ENCODE measurements at regions not wholly inside any gene's neighbourhood (a gene's known extent, or its start where the extent isn't known, plus 50 kb on each side); places are given as distances from the start of the nearest gene placed in this dataset.

GRCh38 chr3:24598695-24599470 is 104.2 kb upstream of the THRB start:
- POLR2A ChIA-PET (ENCODE audit: partially characterized antibody): no interaction called here
- CTCF ChIA-PET (ENCODE audit: partially characterized antibody): no interaction called here
- H3K4me3 ChIP-seq (ENCODE audit: low read length in 2 of 2): no peak overlapping the region

GRCh38 chr3:24601066-24601939 is 106.7 kb upstream of the THRB start:
- H3K4me1 Mint-ChIP-seq: no peaks in the 10 kb centered on the region
- Histone ChIP-seq H3K27ac (ENCODE audit: low read depth, low read length) (no peak overlapping the region), H3K4me3 (ENCODE audit: low read length in 2 of 2) (no peak overlapping the region), H3K9me3 (ENCODE audit: control insufficient read depth in 1 of 2, low read length in 2 of 2) (no peaks in the 10 kb centered on the region), H3K36me3 (ENCODE audit: insufficient read depth, low read length) (no peaks in the 10 kb centered on the region), H3K27me3 (ENCODE audit: insufficient read depth, low read length) (no peaks in the 10 kb centered on the region), H3K4me1 (ENCODE audit: insufficient read depth, low read length) (no peaks in the 10 kb centered on the region)
- H3K27me3 Mint-ChIP-seq: no peaks in the 10 kb centered on the region
- H3K4me3 Mint-ChIP-seq: no peak overlapping the region
- no peak overlapping the region for H3K27ac Mint-ChIP-seq
- intact Hi-C loops (cut with micrococcal nuclease): no loop called here
- H3K9me3 Mint-ChIP-seq: peaks cover 0 to 9% (median under 1%) of the 10 kb centered on the region in 8 donors
- no peaks in the 10 kb centered on the region for H3K36me3 Mint-ChIP-seq
- POLR2A ChIA-PET (ENCODE audit: partially characterized antibody): no interaction called here
- CTCF ChIA-PET (ENCODE audit: partially characterized antibody): no interaction called here
- DNase-seq: no peak

More at GRCh38 chr3:24598695-24599470, 104.2 kb upstream of the THRB start:
- Histone ChIP-seq H3K27ac (ENCODE audit: low read depth, low read length) (no peak overlapping the region), H3K9me3 (ENCODE audit: control insufficient read depth in 1 of 2, low read length in 2 of 2) (no peaks in the 10 kb centered on the region), H3K27me3 (ENCODE audit: insufficient read depth, low read length) (no peaks in the 10 kb centered on the region), H3K4me1 (ENCODE audit: insufficient read depth, low read length) (no peaks in the 10 kb centered on the region), H3K36me3 (ENCODE audit: insufficient read depth, low read length) (no peaks in the 10 kb centered on the region)
- peaks cover 0 to 9% (median 2%) of the 10 kb centered on the region in 8 donors for H3K9me3 Mint-ChIP-seq
- intact Hi-C loops (cut with micrococcal nuclease): no loop called here
- H3K36me3 Mint-ChIP-seq: no peaks in the 10 kb centered on the region
- H3K4me1 Mint-ChIP-seq: no peaks in the 10 kb centered on the region
- no peaks in the 10 kb centered on the region for H3K27me3 Mint-ChIP-seq
- DNase-seq: no peak
- H3K4me3 Mint-ChIP-seq: no peak overlapping the region
- H3K27ac Mint-ChIP-seq: no peak overlapping the region

- POLR2A ChIA-PET (ENCODE audit: partially characterized antibody): no interaction called here
- no peak overlapping the region for H3K4me3 ChIP-seq (ENCODE audit: low read length in 2 of 2)
- Mint-ChIP-seq H3K27me3 (no peaks in the 10 kb centered on the region), H3K4me1 (no peaks in the 10 kb centered on the region), H3K27ac (no peak overlapping the region), H3K4me3 (no peak overlapping the region), H3K36me3 (no peaks in the 10 kb centered on the region), H3K9me3 (peaks cover 0 to 3% (median under 1%) of the 10 kb centered on the region in 8 donors)
- no peak overlapping the region for H3K27ac ChIP-seq (ENCODE audit: low read depth, low read length)
- no peaks in the 10 kb centered on the region for H3K4me1 ChIP-seq (ENCODE audit: insufficient read depth, low read length)
- CTCF ChIA-PET (ENCODE audit: partially characterized antibody): no interaction called here
- H3K27me3 ChIP-seq (ENCODE audit: insufficient read depth, low read length): no peaks in the 10 kb centered on the region
- no peaks in the 10 kb centered on the region for H3K36me3 ChIP-seq (ENCODE audit: insufficient read depth, low read length)
- intact Hi-C loops (cut with micrococcal nuclease): no loop called here
- DNase-seq: no peak
- no peaks in the 10 kb centered on the region for H3K9me3 ChIP-seq (ENCODE audit: control insufficient read depth in 1 of 2, low read length in 2 of 2)
Measured at GRCh38 chr3:24604215-24604614, 109.6 kb upstream of the THRB start.

GRCh38 chr3:24605511-24606028 is 110.9 kb upstream of the THRB start:
- ChIA-PET CTCF (ENCODE audit: partially characterized antibody) (no interaction called here), POLR2A (ENCODE audit: partially characterized antibody) (no interaction called here)
- H3K27me3 Mint-ChIP-seq: no peaks in the 10 kb centered on the region
- no peak overlapping the region for H3K27ac ChIP-seq (ENCODE audit: low read depth, low read length)
- no peaks in the 10 kb centered on the region for H3K36me3 ChIP-seq (ENCODE audit: insufficient read depth, low read length)
- no peaks in the 10 kb centered on the region for H3K27me3 ChIP-seq (ENCODE audit: insufficient read depth, low read length)
- H3K4me3 Mint-ChIP-seq: no peak overlapping the region
- H3K36me3 Mint-ChIP-seq: no peaks in the 10 kb centered on the region
- intact Hi-C loops (cut with micrococcal nuclease): no loop called here
- no peak for DNase-seq
- H3K4me1 ChIP-seq (ENCODE audit: insufficient read depth, low read length): no peaks in the 10 kb centered on the region
- no peak overlapping the region for H3K4me3 ChIP-seq (ENCODE audit: low read length in 2 of 2)
- no peaks in the 10 kb centered on the region for H3K9me3 ChIP-seq (ENCODE audit: control insufficient read depth in 1 of 2, low read length in 2 of 2)
- H3K27ac Mint-ChIP-seq: no peak overlapping the region
- no peaks in the 10 kb centered on the region for H3K4me1 Mint-ChIP-seq
- H3K9me3 Mint-ChIP-seq: peaks cover 0 to 3% (median under 1%) of the 10 kb centered on the region in 8 donors

DNA sequence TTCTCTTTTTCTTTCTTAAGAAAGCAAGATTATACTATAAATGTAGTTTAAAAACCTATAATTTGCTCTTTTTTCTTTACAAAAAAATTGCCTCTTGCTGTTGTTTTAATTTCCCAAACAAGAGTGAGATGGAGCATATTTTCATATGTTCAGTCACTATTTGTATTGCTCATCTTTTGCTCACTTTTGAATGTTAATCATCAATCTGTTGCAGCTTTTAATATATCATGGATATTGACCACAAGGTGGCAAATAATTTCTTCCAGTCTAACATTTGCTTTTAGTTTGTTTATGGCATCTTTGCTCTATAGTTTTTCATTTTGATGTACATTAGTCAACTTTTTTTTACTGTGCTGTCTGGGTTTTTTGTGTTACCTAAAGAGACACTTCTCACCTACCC is 112.6 kb upstream of the THRB start:
- H3K9me3 Mint-ChIP-seq: peaks cover 0 to 3% (median 0%) of the 10 kb centered on the region in 8 donors
- H3K36me3 Mint-ChIP-seq: no peaks in the 10 kb centered on the region
- Histone ChIP-seq H3K36me3 (ENCODE audit: insufficient read depth, low read length) (no peaks in the 10 kb centered on the region), H3K4me3 (ENCODE audit: low read length in 2 of 2) (no peak overlapping the region), H3K4me1 (ENCODE audit: insufficient read depth, low read length) (no peaks in the 10 kb centered on the region), H3K9me3 (ENCODE audit: control insufficient read depth in 1 of 2, low read length in 2 of 2) (no peaks in the 10 kb centered on the region), H3K27ac (ENCODE audit: low read depth, low read length) (no peak overlapping the region), H3K27me3 (ENCODE audit: insufficient read depth, low read length) (no peaks in the 10 kb centered on the region)
- intact Hi-C loops (cut with micrococcal nuclease): no loop called here
- H3K27me3 Mint-ChIP-seq: no peaks in the 10 kb centered on the region
- H3K27ac Mint-ChIP-seq: no peak overlapping the region
- CTCF ChIA-PET (ENCODE audit: partially characterized antibody): no interaction called here
- POLR2A ChIA-PET (ENCODE audit: partially characterized antibody): no interaction called here
- DNase-seq: no peak
- no peaks in the 10 kb centered on the region for H3K4me1 Mint-ChIP-seq
- H3K4me3 Mint-ChIP-seq: no peak overlapping the region

DNA sequence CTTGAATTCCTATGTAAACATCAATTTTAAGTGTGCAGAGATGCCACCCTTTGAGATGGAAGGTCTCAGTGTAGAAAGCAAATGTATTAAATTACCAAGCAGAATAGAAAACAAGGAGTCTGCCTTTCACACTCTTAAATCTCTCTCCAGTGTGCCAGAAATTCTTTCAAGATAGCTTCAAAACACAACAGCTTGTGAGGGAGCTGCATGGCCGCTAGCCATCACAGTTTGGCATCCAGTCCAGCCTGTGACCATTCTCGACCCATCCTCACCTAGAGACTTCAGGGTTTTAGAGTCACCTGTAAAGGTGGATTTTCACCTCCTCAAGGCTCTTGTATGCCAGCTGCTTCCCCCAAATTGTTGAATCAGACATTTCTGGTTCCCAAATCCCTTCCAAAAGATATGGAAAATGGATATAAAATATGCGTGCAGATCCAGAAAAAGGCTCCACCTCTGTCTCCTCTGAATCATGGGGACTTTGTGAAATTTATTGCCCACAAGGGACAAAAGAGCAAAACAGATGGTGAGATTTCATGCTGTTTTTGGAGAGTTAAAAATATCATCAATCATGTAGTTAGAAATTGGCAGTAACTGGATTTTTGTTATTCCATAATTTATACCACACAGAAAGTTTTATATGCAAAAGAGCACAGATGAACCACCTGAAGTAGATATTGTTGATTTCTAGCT is 114.2 kb upstream of the THRB start:
- Histone ChIP-seq H3K4me3 (ENCODE audit: low read length in 2 of 2) (no peak overlapping the region), H3K27ac (ENCODE audit: low read depth, low read length) (no peak overlapping the region), H3K27me3 (ENCODE audit: insufficient read depth, low read length) (no peaks in the 10 kb centered on the region), H3K36me3 (ENCODE audit: insufficient read depth, low read length) (no peaks in the 10 kb centered on the region), H3K4me1 (ENCODE audit: insufficient read depth, low read length) (no peaks in the 10 kb centered on the region), H3K9me3 (ENCODE audit: control insufficient read depth in 1 of 2, low read length in 2 of 2) (no peaks in the 10 kb centered on the region)
- POLR2A ChIA-PET (ENCODE audit: partially characterized antibody): no interaction called here
- Mint-ChIP-seq H3K36me3 (no peaks in the 10 kb centered on the region), H3K27ac (no peak overlapping the region), H3K4me1 (no peaks in the 10 kb centered on the region), H3K4me3 (no peak overlapping the region), H3K9me3 (peaks cover 0 to 3% (median 0%) of the 10 kb centered on the region in 8 donors), H3K27me3 (no peaks in the 10 kb centered on the region)
- intact Hi-C loops (cut with micrococcal nuclease): no loop called here
- CTCF ChIA-PET (ENCODE audit: partially characterized antibody): no interaction called here
- no peak for DNase-seq

GRCh38 chr3:24614359-24614758 is 119.7 kb upstream of the THRB start:
- no peak for DNase-seq
- H3K4me3 ChIP-seq (ENCODE audit: low read length in 2 of 2): no peak overlapping the region
- intact Hi-C loops (cut with micrococcal nuclease): no loop called here
- ChIA-PET CTCF (ENCODE audit: partially characterized antibody) (interaction anchor here (1.0 kb wide), 1 partner anchor 12 kb away, joined by 3 read pairs; no protein-coding TSS in a partner anchor), POLR2A (ENCODE audit: partially characterized antibody) (no interaction called here)
- no peaks in the 10 kb centered on the region for H3K27me3 Mint-ChIP-seq
- H3K27me3 ChIP-seq (ENCODE audit: insufficient read depth, low read length): no peaks in the 10 kb centered on the region
- no peaks in the 10 kb centered on the region for H3K4me1 Mint-ChIP-seq
- no peak overlapping the region for H3K27ac Mint-ChIP-seq
- no peaks in the 10 kb centered on the region for H3K36me3 Mint-ChIP-seq
- no peaks in the 10 kb centered on the region for H3K4me1 ChIP-seq (ENCODE audit: insufficient read depth, low read length)
- H3K36me3 ChIP-seq (ENCODE audit: insufficient read depth, low read length): no peaks in the 10 kb centered on the region
- no peaks in the 10 kb centered on the region for H3K9me3 ChIP-seq (ENCODE audit: control insufficient read depth in 1 of 2, low read length in 2 of 2)
- H3K4me3 Mint-ChIP-seq: no peak overlapping the region
- no peak overlapping the region for H3K27ac ChIP-seq (ENCODE audit: low read depth, low read length)
- peaks cover 0 to 3% (median 0%) of the 10 kb centered on the region in 8 donors for H3K9me3 Mint-ChIP-seq
